ENCODE measurements at regions not wholly inside any gene's neighbourhood (a gene's known extent, or its start where the extent isn't known, plus 50 kb on each side); places are given as distances from the start of the nearest gene placed in this dataset.
A peak's percentile ranks its signal among the peaks of the same experiment; 100 is the strongest.
"Not testable (repeated sequence)": the region's sequence is repeated elsewhere in the genome, so short reads cannot be mapped to it uniquely, and the experiment has no call there.

- no peak for DNase-seq (ENCODE audit: extremely low read depth in 1 of 11, low read depth in 9 of 11, low spot score in 4 of 11)
Measured at GRCh38 chr6:118722829-118723813, 71.7 kb upstream of the CEP85L start.

GRCh38 chr6:118720125-118720473 is 68.7 kb upstream of the CEP85L start:
- DNase-seq (ENCODE audit: extremely low read depth in 1 of 11, low read depth in 9 of 11, low spot score in 4 of 11): no peak

GRCh38 chr6:118719351-118720124 is 68.1 kb upstream of the CEP85L start:
- DNase-seq (ENCODE audit: extremely low read depth in 1 of 11, low read depth in 9 of 11, low spot score in 4 of 11): no peak

GRCh38 chr6:118718903-118719302 is 67.5 kb upstream of the CEP85L start:
- no peak for DNase-seq (ENCODE audit: extremely low read depth in 1 of 11, low read depth in 9 of 11, low spot score in 4 of 11)

- no peak for DNase-seq (ENCODE audit: extremely low read depth in 1 of 11, low read depth in 9 of 11, low spot score in 4 of 11)
Measured at GRCh38 chr6:118718297-118718696, 66.9 kb upstream of the CEP85L start.

GRCh38 chr6:118717106-118717505 is 65.7 kb upstream of the CEP85L start:
- no peak for DNase-seq (ENCODE audit: extremely low read depth in 1 of 11, low read depth in 9 of 11, low spot score in 4 of 11)

- DNase-seq (ENCODE audit: extremely low read depth in 1 of 11, low read depth in 9 of 11, low spot score in 4 of 11): not testable (repeated sequence)
Measured at GRCh38 chr6:118715907-118716306, 64.5 kb upstream of the CEP85L start.

- no peak for DNase-seq (ENCODE audit: extremely low read depth in 1 of 11, low read depth in 9 of 11, low spot score in 4 of 11)
Measured at GRCh38 chr6:118715376-118715775, 64.0 kb upstream of the CEP85L start.

GRCh38 chr6:118714756-118715155 is 63.4 kb upstream of the CEP85L start:
- DNase-seq (ENCODE audit: extremely low read depth in 1 of 11, low read depth in 9 of 11, low spot score in 4 of 11): no peak

- DNase-seq (ENCODE audit: extremely low read depth in 1 of 11, low read depth in 9 of 11, low spot score in 4 of 11): no peak
Measured at GRCh38 chr6:118712969-118713368, 61.6 kb upstream of the CEP85L start.

GRCh38 chr6:118710616-118711015 is 59.2 kb upstream of the CEP85L start:
- DNase-seq (ENCODE audit: extremely low read depth in 1 of 11, low read depth in 9 of 11, low spot score in 4 of 11): no peak

GRCh38 chr6:118709859-118710350 is 58.5 kb upstream of the CEP85L start:
- peak in 3 of 11 donors; percentile 12 to 25 (median 13) for DNase-seq (ENCODE audit: extremely low read depth in 1 of 11, low read depth in 9 of 11, low spot score in 4 of 11)

- DNase-seq (ENCODE audit: extremely low read depth in 1 of 11, low read depth in 9 of 11, low spot score in 4 of 11): no peak
Measured at GRCh38 chr6:118708744-118709143, 57.4 kb upstream of the CEP85L start.

GRCh38 chr6:118708055-118708454 is 56.7 kb upstream of the CEP85L start:
- DNase-seq (ENCODE audit: extremely low read depth in 1 of 11, low read depth in 9 of 11, low spot score in 4 of 11): no peak

- DNase-seq (ENCODE audit: extremely low read depth in 1 of 11, low read depth in 9 of 11, low spot score in 4 of 11): no peak
Measured at GRCh38 chr6:118706702-118707101, 55.3 kb upstream of the CEP85L start.

- DNase-seq (ENCODE audit: extremely low read depth in 1 of 11, low read depth in 9 of 11, low spot score in 4 of 11): peak in 3 of 11 donors; percentile 13 to 38 (median 13)
Measured at GRCh38 chr6:118705544-118706491, 54.4 kb upstream of the CEP85L start.

- peak in 1 of 11 donors; percentile 8 for DNase-seq (ENCODE audit: extremely low read depth in 1 of 11, low read depth in 9 of 11, low spot score in 4 of 11)
Measured at GRCh38 chr6:118704915-118705314, 53.5 kb upstream of the CEP85L start.

- DNase-seq (ENCODE audit: extremely low read depth in 1 of 11, low read depth in 9 of 11, low spot score in 4 of 11): not testable (repeated sequence)
Measured at GRCh38 chr6:118701260-118701659, 49.9 kb upstream of the CEP85L start.

Data from renal cortex interstitium (tissue), 11 donors.